H1 (cell line): ENCODE measurements at regions not wholly inside any gene's neighbourhood (a gene's known extent, or its start where the extent isn't known, plus 50 kb on each side); places are given as distances from the start of the nearest gene placed in this dataset.

Experiments
- CTCF ChIA-PET: fragments of 300-600 bp; sonication (Branson Sonifier 250); formaldehyde crosslinking; loops from one replicate; lab custom pipeline; 2021; ENCODE audit not compliant: partially characterized antibody; lab: Charles Lee
- POLR2A ChIA-PET: fragments of 300-600 bp; sonication (Branson Sonifier 250); formaldehyde crosslinking; loops from one replicate; lab custom pipeline; 2021; ENCODE audit warnings: inconsistent platforms; ENCODE audit not compliant: partially characterized antibody; lab: Charles Lee
- DNase-seq, 2 experiments: peaks; one replicate each; pipeline versions ENCODE4 v3.0.0 to v3.0.0-alpha.2; 2010 to 2022; ENCODE audit warnings: low spot score in 2 of 2, low read depth in 1 of 2, mixed read lengths in 1 of 2
- FAIRE-seq: peaks from 2 replicates; lab custom pipeline; 2011; peaks lifted over from hg19 to GRCh38; lab: Jason Lieb, UNC
- H2AFZ ChIP-seq: 2 replicates; pipeline ENCODE4 v1.8.1; 2012; ENCODE audit warnings: low read length, inconsistent platforms
- H2AK5ac ChIP-seq: 2 replicates; pipeline ENCODE4 v1.6.1; 2013; ENCODE audit warnings: low read depth, low read length
- H2BK120ac ChIP-seq: replicated peaks from 2 replicates; pipeline ENCODE3; 2013; ENCODE audit warnings: low read depth, low read length, inconsistent platforms
- H2BK12ac ChIP-seq: 2 replicates; pipeline ENCODE4 v1.6.1; 2013; ENCODE audit warnings: low read depth, low read length
- H2BK15ac ChIP-seq: 2 replicates; pipeline ENCODE4 v1.6.1; 2013; ENCODE audit warnings: low read length
- H2BK20ac ChIP-seq: 2 replicates; pipeline ENCODE4 v1.6.1; 2013; ENCODE audit warnings: low read length
- H2BK5ac ChIP-seq: 2 replicates; pipeline ENCODE4 v1.6.1; 2013; ENCODE audit warnings: low read depth, low read length
- H3K14ac ChIP-seq: 2 replicates; pipeline ENCODE4 v1.6.1; 2013; ENCODE audit warnings: inconsistent platforms; ENCODE audit not compliant: insufficient read length
- H3K18ac ChIP-seq: 2 replicates; pipeline ENCODE4 v1.6.1; 2013; ENCODE audit warnings: low read length; ENCODE audit errors: extremely low read depth
- H3K23ac ChIP-seq: 2 replicates; pipeline ENCODE4 v1.6.1; 2013; ENCODE audit warnings: inconsistent platforms; ENCODE audit not compliant: insufficient read length
- H3K23me2 ChIP-seq: 2 replicates; pipeline ENCODE4 v1.6.1; 2013; ENCODE audit warnings: low read depth, low read length
- H3K27ac ChIP-seq: 2 replicates; pipeline ENCODE4 v1.6.1; 2011; ENCODE audit warnings: low read depth, low read length, inconsistent platforms
- H3K27me3 ChIP-seq, 4 experiments: replicated peaks in 1 of 4; 1 replicate in 1 of 4; 2 replicates in 3 of 4; pipeline versions ENCODE4 v1.6.1 to v1.8.1; 2011 to 2013; ENCODE audit warnings: low read length in 3 of 4, mild to moderate bottlenecking in 3 of 4, inconsistent platforms in 2 of 4, mixed read lengths in 2 of 4, moderate library complexity in 1 of 4; ENCODE audit not compliant: control insufficient read depth in 3 of 4, insufficient read depth in 3 of 4; ENCODE audit errors: extremely low read depth in 1 of 4
- H3K36me3 ChIP-seq, 4 experiments: 2 replicates each; pipeline versions ENCODE4 v1.6.1 to v1.8.1; 2011 to 2013; ENCODE audit warnings: mild to moderate bottlenecking in 4 of 4, low read length in 3 of 4, moderate library complexity in 2 of 4, control low read depth in 1 of 4, inconsistent platforms in 1 of 4; ENCODE audit not compliant: insufficient read depth in 4 of 4, control insufficient read depth in 2 of 4
- H3K4ac ChIP-seq: replicated peaks from 2 replicates; pipeline ENCODE3; 2013; ENCODE audit warnings: low read length, low read depth, mixed read lengths, inconsistent platforms; ENCODE audit not compliant: insufficient read length
- H3K4me1 ChIP-seq, 4 experiments: replicated peaks in 1 of 4; 1 replicate in 1 of 4; 2 replicates in 3 of 4; pipeline versions ENCODE4 v1.6.1 to v1.8.1; 2011 to 2013; ENCODE audit warnings: low read length in 3 of 4, inconsistent platforms in 2 of 4, mixed read lengths in 1 of 4; ENCODE audit not compliant: insufficient read depth in 4 of 4, control insufficient read depth in 3 of 4
- H3K4me2 ChIP-seq, 2 experiments: 2 replicates each; pipeline versions ENCODE4 v1.6.1 to v1.8.1; 2011 to 2013; ENCODE audit warnings: low read depth in 2 of 2, low read length in 2 of 2, control low read depth in 1 of 2, inconsistent platforms in 1 of 2, mild to moderate bottlenecking in 1 of 2; ENCODE audit not compliant: insufficient read depth in 1 of 2
- H3K4me3 ChIP-seq, 4 experiments: fragments of 200-600, 300-600 bp in 1 of 4; sonication (generic), shearing (Covaris generic), sonication (Bioruptor Twin) in 1 of 4; 2 replicates each; pipeline versions ENCODE4 v1.5.1 to v1.8.1; 2011 to 2016; ENCODE audit warnings: low read length in 4 of 4, low read depth in 3 of 4, control low read depth in 2 of 4, inconsistent platforms in 2 of 4, mild to moderate bottlenecking in 2 of 4, mixed read lengths in 1 of 4, moderate library complexity in 1 of 4; ENCODE audit not compliant: insufficient read depth in 2 of 4; ENCODE audit errors: extremely low read depth in 1 of 4
- H3K56ac ChIP-seq: replicated peaks from 2 replicates; pipeline ENCODE3; 2013; ENCODE audit warnings: low read depth, mild to moderate bottlenecking, mixed read lengths, low read length, inconsistent platforms; ENCODE audit not compliant: insufficient read length
- H3K79me1 ChIP-seq: 2 replicates; pipeline ENCODE4 v1.6.1; 2013; ENCODE audit warnings: low read depth, low read length, control low read depth
- H3K79me2 ChIP-seq, 2 experiments: 2 replicates each; pipeline versions ENCODE4 v1.6.1 to v1.8.1; 2012 to 2013; ENCODE audit warnings: low read length in 2 of 2, mild to moderate bottlenecking in 2 of 2, inconsistent platforms in 1 of 2; ENCODE audit not compliant: insufficient read depth in 2 of 2, control insufficient read depth in 1 of 2
- H3K9ac ChIP-seq, 4 experiments: replicated peaks in 1 of 4; 1 replicate in 1 of 4; 2 replicates in 3 of 4; pipeline versions ENCODE4 v1.6.1 to v1.8.1; 2011 to 2013; ENCODE audit warnings: low read depth in 3 of 4, low read length in 3 of 4, control low read depth in 2 of 4, mild to moderate bottlenecking in 2 of 4, moderate library complexity in 2 of 4, inconsistent platforms in 1 of 4; ENCODE audit errors: extremely low read depth in 1 of 4
- H3K9me3 ChIP-seq, 2 experiments: 2 replicates each; pipeline versions ENCODE4 v1.6.1 to v1.8.1; 2012 to 2013; ENCODE audit warnings: mild to moderate bottlenecking in 2 of 2, moderate library complexity in 2 of 2, control low read depth in 1 of 2, inconsistent platforms in 1 of 2, low read depth in 1 of 2, low read length in 1 of 2, mixed read lengths in 1 of 2; ENCODE audit not compliant: insufficient read depth in 2 of 2
- H4K20me1 ChIP-seq, 2 experiments: replicated peaks in 1 of 2; 2 replicates each; pipeline versions ENCODE3 to v1.8.1; 2011 to 2013; ENCODE audit warnings: inconsistent platforms in 2 of 2, low read length in 2 of 2, mild to moderate bottlenecking in 1 of 2; ENCODE audit not compliant: insufficient read depth in 2 of 2, control insufficient read depth in 1 of 2
- H4K5ac ChIP-seq: 2 replicates; pipeline ENCODE4 v1.6.1; 2013; ENCODE audit warnings: low read length, low read depth, mixed read lengths, inconsistent platforms; ENCODE audit not compliant: insufficient read length
- H4K8ac ChIP-seq: 2 replicates; pipeline ENCODE4 v1.8.0; 2013; ENCODE audit warnings: mild to moderate bottlenecking, moderate library complexity, low read length, inconsistent platforms; ENCODE audit not compliant: insufficient read depth; ENCODE audit errors: extremely low read depth
- H4K91ac ChIP-seq: replicated peaks from 2 replicates; pipeline ENCODE3; 2013; ENCODE audit warnings: low read length, mixed read lengths, inconsistent platforms; ENCODE audit not compliant: insufficient read length
- BACH1 ChIP-seq: IDR thresholded peaks from 2 replicates; pipeline ENCODE4 v1.6.1; 2012; ENCODE audit warnings: low read length, improper control_type of control experiment
- CHD2 ChIP-seq: IDR thresholded peaks from 2 replicates; pipeline ENCODE4 v1.6.1; 2012; ENCODE audit warnings: low read length, improper control_type of control experiment
- CREB1 ChIP-seq: IDR thresholded peaks from 2 replicates; pipeline ENCODE4 v1.6.1; 2012; ENCODE audit warnings: inconsistent platforms
- FOSL1 ChIP-seq: IDR thresholded peaks from 2 replicates; pipeline ENCODE4 v1.6.1; 2011; ENCODE audit warnings: mild to moderate bottlenecking, low read depth, low read length, moderate library complexity; ENCODE audit not compliant: insufficient read depth
- GABPA ChIP-seq: IDR thresholded peaks from 2 replicates; pipeline ENCODE4 v1.6.1; 2011; ENCODE audit warnings: mild to moderate bottlenecking, low read length, moderate library complexity, borderline replicate concordance; ENCODE audit not compliant: insufficient read depth
- HDAC6 ChIP-seq: IDR thresholded peaks from one replicate; pipeline ENCODE4 v1.7.1; 2012; ENCODE audit warnings: low read depth, mild to moderate bottlenecking, inconsistent platforms, low read length, moderate library complexity
- KDM4A ChIP-seq: IDR thresholded peaks from one replicate; pipeline ENCODE4 v1.7.1; 2012; ENCODE audit warnings: low read depth, mild to moderate bottlenecking, moderate library complexity, low read length, inconsistent platforms; ENCODE audit not compliant: severe bottlenecking
- RFX5 ChIP-seq: IDR thresholded peaks from 2 replicates; pipeline ENCODE4 v1.6.1; 2011; ENCODE audit warnings: low read depth, low read length, improper control_type of control experiment, borderline replicate concordance
- RXRA ChIP-seq: IDR thresholded peaks from 2 replicates; pipeline ENCODE4 v1.6.1; 2011; ENCODE audit warnings: low read depth, mild to moderate bottlenecking, low read length, moderate library complexity; ENCODE audit not compliant: insufficient read depth
- TCF12 ChIP-seq: IDR thresholded peaks from 2 replicates; pipeline ENCODE4 v1.6.1; 2011; ENCODE audit warnings: low read depth, mild to moderate bottlenecking, low read length
- WGBS, 2 experiments: shearing (Covaris generic) in 1 of 2; methylation state at CpG; one replicate each; pipeline versions ENCODE4 v1.1.6 to v1.1.7; 2013 to 2015; ENCODE audit warnings: low lambda C conversion rate in 2 of 2, mixed read lengths in 2 of 2, inconsistent platforms in 1 of 2, low coverage in 1 of 2, missing lambda C conversion rate in 1 of 2; ENCODE audit not compliant: insufficient replicate concordance in 2 of 2, insufficient coverage in 1 of 2, insufficient read length in 1 of 2; ENCODE audit errors: extremely low coverage in 1 of 2, missing lambda C conversion rate in 1 of 2; 5-methylcytosine and 5-hydroxymethylcytosine counted together
- TF ChIP-seq, protein P1 (sequence below): IDR thresholded peaks from 2 replicates; pipeline ENCODE4 v1.6.1; 2012; ENCODE audit warnings: low read length, inconsistent platforms

DNA sequence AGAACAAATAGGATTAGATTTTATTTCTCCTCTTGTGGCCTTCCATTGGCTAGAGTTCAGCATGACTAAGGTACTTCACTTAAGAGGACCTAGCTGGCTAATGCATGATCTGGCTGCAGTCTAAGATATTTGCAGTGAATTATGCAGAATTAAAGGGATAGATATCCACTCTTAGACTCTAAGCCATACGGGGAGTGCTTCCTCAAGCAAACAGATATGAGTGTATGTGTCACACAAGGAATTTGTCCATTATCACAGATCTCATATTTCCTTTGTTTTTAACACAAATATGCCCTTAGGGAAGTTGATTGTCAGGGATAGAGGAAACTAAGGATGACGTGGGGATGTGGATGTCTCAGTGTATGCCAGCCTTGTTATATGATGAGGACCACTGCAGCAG is 88.1 kb upstream of the DHRS4 start:
- H3K9ac ChIP-seq, result no peak overlapping the region
- POLR2A ChIA-PET, result no interaction called here
- CTCF ChIA-PET, result no interaction called here

More for the DNA sequence above, 88.1 kb upstream of the DHRS4 start:
- Histone ChIP-seq H2AK5ac (no peak overlapping the region), H4K8ac (no peak overlapping the region), H3K14ac (no peak overlapping the region)
- TF ChIP-seq RFX5, result no peak
- no peak for TF ChIP-seq RXRA
- no peak for TF ChIP-seq CREB1
- no peak for TF ChIP-seq FOSL1
- TF ChIP-seq BACH1, result no peak
- TF ChIP-seq HDAC6, result no peak
- TF ChIP-seq KDM4A, result no peak
- TF ChIP-seq CHD2, result no peak
- TF ChIP-seq TCF12, result no peak
- TF ChIP-seq, protein P1, sequence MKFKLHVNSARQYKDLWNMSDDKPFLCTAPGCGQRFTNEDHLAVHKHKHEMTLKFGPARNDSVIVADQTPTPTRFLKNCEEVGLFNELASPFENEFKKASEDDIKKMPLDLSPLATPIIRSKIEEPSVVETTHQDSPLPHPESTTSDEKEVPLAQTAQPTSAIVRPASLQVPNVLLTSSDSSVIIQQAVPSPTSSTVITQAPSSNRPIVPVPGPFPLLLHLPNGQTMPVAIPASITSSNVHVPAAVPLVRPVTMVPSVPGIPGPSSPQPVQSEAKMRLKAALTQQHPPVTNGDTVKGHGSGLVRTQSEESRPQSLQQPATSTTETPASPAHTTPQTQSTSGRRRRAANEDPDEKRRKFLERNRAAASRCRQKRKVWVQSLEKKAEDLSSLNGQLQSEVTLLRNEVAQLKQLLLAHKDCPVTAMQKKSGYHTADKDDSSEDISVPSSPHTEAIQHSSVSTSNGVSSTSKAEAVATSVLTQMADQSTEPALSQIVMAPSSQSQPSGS, result no peak
- TF ChIP-seq GABPA, result no peak
- TF ChIP-seq, all 59 proteins: peak for 0
- no peak overlapping the region for H2BK15ac ChIP-seq
- H4K5ac ChIP-seq, result no peak overlapping the region
- H2AFZ ChIP-seq, result no peak overlapping the region
- H3K27me3 ChIP-seq, result 0 out of 7 replicates have a peak, but pooled peaks cover 0 to 4% (median 0%) of the 10 kb centered on the region in 4 experiments
- no peak for FAIRE-seq
- no peak overlapping the region for H4K91ac ChIP-seq
- no peak overlapping the region for H3K56ac ChIP-seq
- H3K27ac ChIP-seq, result no peak overlapping the region
- no peaks in the 10 kb centered on the region for H3K4me1 ChIP-seq
- no peak overlapping the region for H2BK5ac ChIP-seq
- no peak overlapping the region for H3K23ac ChIP-seq
- H3K9me3 ChIP-seq, result peaks cover 49 to 73% of the 10 kb centered on the region in 2 experiments; a peak in 3 of 4 replicates
- H3K79me1 ChIP-seq, result no peaks in the 10 kb centered on the region
- no peak overlapping the region for H3K4me2 ChIP-seq
- no peaks in the 10 kb centered on the region for H3K79me2 ChIP-seq
- H2BK20ac ChIP-seq, result no peak overlapping the region
- no peak for DNase-seq
- H3K23me2 ChIP-seq, result no peaks in the 10 kb centered on the region; the same call in 1 of the 2 replicates
- H2BK120ac ChIP-seq, result no peak overlapping the region
- no peak overlapping the region for H3K4ac ChIP-seq
- no peak overlapping the region for H2BK12ac ChIP-seq
- no peak overlapping the region for H3K4me3 ChIP-seq
- H3K18ac ChIP-seq, result no peak overlapping the region
- 81% methylated on average over 2 of the region's 2 CpGs; no CpG with 5 or more reads in 1 of the 2 experiments for WGBS, 2 experiments
- no peaks in the 10 kb centered on the region for H4K20me1 ChIP-seq
- no peaks in the 10 kb centered on the region for H3K36me3 ChIP-seq
